ENCODE measurements at regions not wholly inside any gene's neighbourhood (a gene's known extent, or its start where the extent isn't known, plus 50 kb on each side); places are given as distances from the start of the nearest gene placed in this dataset.
"Not testable (repeated sequence)": the region's sequence is repeated elsewhere in the genome, so short reads cannot be mapped to it uniquely, and the experiment has no call there.

DNA sequence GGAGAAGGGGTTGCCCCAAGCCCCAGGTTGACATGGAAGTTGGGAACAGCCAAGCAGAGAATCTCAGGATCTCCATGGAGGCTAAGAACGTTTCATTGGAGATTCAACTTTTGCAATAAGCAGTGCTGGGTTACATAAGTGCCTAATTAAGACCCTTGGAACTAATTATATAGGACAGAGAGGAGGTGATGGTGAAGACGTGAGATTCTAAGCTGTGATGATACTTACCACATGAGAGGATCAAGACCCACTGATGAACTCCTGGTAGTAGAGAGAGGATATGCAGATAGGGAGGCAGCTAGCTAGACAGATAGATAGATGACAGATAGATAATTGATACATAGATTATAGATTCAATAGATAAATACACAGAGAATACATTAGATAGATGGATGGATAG lies 278.5 kb downstream of the SHOX start:
- not testable (repeated sequence) for H3K27ac Mint-ChIP-seq; ATAC-seq (ENCODE audit: low read depth in 2 of 2); H3K27me3 Mint-ChIP-seq; H3K36me3 Mint-ChIP-seq; H3K9me3 Mint-ChIP-seq; DNase-seq; H3K4me1 Mint-ChIP-seq
- peak overlapping the region in 1 of 8 donors; percentile 25 for H3K4me3 Mint-ChIP-seq

DNA sequence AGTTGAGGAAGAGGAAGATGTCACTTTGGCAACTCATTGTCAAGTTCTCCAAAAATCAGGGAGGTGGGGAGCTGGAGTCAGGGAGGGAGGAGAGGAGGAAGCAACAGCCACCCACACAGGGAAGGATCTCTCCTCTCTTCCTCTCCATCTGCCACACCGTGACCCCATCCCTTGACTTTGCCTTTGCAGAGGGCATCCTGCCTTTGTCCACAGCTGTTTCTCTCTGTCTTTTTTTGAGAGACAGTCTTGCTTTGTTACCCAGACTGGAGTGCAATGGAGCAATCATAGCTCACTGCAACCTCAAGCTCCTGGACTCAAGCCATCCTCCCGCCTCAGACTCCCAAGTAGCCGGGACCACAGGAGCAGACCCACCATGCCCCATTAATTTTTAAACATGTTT lies 276.0 kb downstream of the SHOX start:
- DNase-seq = no peak
- ATAC-seq (ENCODE audit: low read depth in 2 of 2) = no peak
- H3K9me3 Mint-ChIP-seq = peaks cover 0 to 10% (median 5%) of the 10 kb centered on the region in 7 donors
- H3K36me3 Mint-ChIP-seq = no peaks in the 10 kb centered on the region
- H3K4me3 Mint-ChIP-seq = peak overlapping the region in 1 of 8 donors; percentile 52
- H3K4me1 Mint-ChIP-seq = no peaks in the 10 kb centered on the region
- peaks cover 0 to 9% (median 4%) of the 10 kb centered on the region in 3 donors for H3K27me3 Mint-ChIP-seq
- peak overlapping the region in 1 of 6 donors; percentile 3 for H3K27ac Mint-ChIP-seq

GRCh38 chrX:905848-906566 lies 275.4 kb downstream of the SHOX start:
- H3K9me3 Mint-ChIP-seq = peaks cover 0 to 10% (median 5%) of the 10 kb centered on the region in 7 donors
- H3K27ac Mint-ChIP-seq = peak overlapping the region in 1 of 6 donors; percentile 3
- ATAC-seq (ENCODE audit: low read depth in 2 of 2) (no peak), DNase-seq (no peak)
- H3K4me1 Mint-ChIP-seq = no peaks in the 10 kb centered on the region
- H3K4me3 Mint-ChIP-seq = no peak overlapping the region
- no peaks in the 10 kb centered on the region for H3K36me3 Mint-ChIP-seq
- H3K27me3 Mint-ChIP-seq = peaks cover 0 to 9% (median 4%) of the 10 kb centered on the region in 3 donors

GRCh38 chrX:903116-903515 lies 272.5 kb downstream of the SHOX start:
- ATAC-seq (ENCODE audit: low read depth in 2 of 2) (no peak), DNase-seq (no peak)
- peaks cover 0 to 20% (median 5%) of the 10 kb centered on the region in 7 donors for H3K9me3 Mint-ChIP-seq
- H3K36me3 Mint-ChIP-seq = peaks cover 0 to 8% of the 10 kb centered on the region in 2 donors
- H3K27ac Mint-ChIP-seq = no peak overlapping the region
- H3K27me3 Mint-ChIP-seq = peaks cover 0 to 14% (median 8%) of the 10 kb centered on the region in 3 donors
- no peak overlapping the region for H3K4me3 Mint-ChIP-seq
- peaks cover 0 to 4% (median 0%) of the 10 kb centered on the region in 3 donors for H3K4me1 Mint-ChIP-seq

DNA sequence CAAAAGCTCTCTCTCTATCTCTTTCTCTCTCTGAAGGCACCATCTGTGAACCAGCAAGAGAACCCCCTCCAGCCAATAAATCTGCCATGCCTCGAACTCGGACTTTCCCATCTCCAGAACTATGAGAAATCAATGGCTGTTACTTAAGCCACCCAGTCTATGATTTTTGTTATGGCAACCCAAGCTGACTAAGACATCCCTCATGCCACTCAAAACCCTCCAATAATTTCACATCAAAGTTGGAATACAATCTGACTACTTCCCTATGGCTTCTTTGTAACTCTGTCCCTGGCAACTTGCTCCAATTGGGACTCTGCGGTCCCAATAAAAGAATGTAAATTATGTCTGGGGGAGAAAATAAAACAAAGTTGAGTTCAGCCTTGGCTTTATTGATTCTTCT lies 265.7 kb downstream of the SHOX start:
- no peak for DNase-seq
- peaks cover 0 to 4% (median 0%) of the 10 kb centered on the region in 3 donors for H3K4me1 Mint-ChIP-seq
- H3K36me3 Mint-ChIP-seq = peaks cover 0 to 29% of the 10 kb centered on the region in 2 donors
- no peak for ATAC-seq (ENCODE audit: low read depth in 2 of 2)
- H3K27ac Mint-ChIP-seq = no peak overlapping the region
- H3K4me3 Mint-ChIP-seq = no peak overlapping the region
- H3K27me3 Mint-ChIP-seq = peaks cover 0 to 8% (median 5%) of the 10 kb centered on the region in 3 donors
- peaks cover 23 to 58% (median 33%) of the 10 kb centered on the region in 7 donors for H3K9me3 Mint-ChIP-seq

DNA sequence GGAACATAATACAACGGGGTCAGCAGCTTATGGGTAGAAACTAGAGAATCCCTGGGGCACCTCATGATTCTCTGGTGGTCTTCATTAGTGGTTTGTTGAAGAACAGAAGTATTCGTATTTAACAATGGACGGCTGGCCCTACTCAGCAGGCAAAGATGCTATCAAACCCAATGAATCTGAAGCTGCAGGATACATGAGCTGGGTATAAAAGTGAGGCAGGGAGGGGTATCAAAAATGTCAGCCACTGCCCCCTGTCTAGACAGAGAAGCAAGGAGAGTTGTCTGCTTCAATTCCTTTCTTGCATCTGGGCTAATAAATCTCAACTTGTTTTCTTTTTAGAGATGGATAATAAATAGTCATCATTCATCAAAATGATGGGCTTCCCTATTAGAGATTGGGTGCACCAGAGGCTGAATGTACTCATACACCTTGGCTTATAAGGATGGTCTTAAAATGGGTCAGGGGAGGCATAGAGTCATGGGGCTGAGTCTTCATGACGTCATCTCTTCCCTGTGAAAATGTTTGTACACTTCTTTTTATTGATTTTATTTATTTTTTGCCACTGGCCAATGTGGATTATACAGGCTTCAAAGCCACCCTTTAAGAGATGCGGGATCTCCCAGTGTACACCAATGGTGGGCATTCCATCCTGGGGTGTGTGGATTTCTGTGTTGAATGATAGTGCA lies 259.5 kb downstream of the SHOX start:
- DNase-seq (no peak), ATAC-seq (ENCODE audit: low read depth in 2 of 2) (no peak)
- Mint-ChIP-seq H3K4me1 (no peaks in the 10 kb centered on the region), H3K4me3 (peak overlapping the region in 1 of 8 donors; percentile 44), H3K27ac (no peak overlapping the region), H3K27me3 (no peaks in the 10 kb centered on the region), H3K9me3 (peaks cover 18 to 64% (median 29%) of the 10 kb centered on the region in 7 donors), H3K36me3 (peaks cover 7 to 14% of the 10 kb centered on the region in 2 donors)

DNA sequence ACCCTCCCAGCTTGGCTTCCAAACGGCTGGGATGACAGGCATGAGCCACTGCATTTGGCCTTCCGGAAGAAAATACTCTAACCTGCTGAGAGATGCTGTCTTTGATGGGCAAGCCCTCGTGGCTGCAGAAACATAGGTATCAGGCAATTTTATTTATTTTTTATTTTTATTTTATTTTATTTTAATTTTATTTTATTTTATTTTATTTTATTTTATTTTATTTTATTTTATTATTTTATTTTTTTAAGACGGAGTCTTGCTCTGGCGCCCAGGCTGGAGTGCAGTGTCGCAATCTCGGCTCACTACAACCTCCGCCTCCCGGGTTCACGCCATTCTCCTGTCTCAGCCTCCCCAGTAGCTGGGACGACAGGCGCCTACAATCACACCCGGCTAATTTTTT lies 257.1 kb downstream of the SHOX start:
- not testable (repeated sequence) for ATAC-seq (ENCODE audit: low read depth in 2 of 2)
- peaks cover 13 to 47% (median 25%) of the 10 kb centered on the region in 7 donors for H3K9me3 Mint-ChIP-seq
- peaks cover 5 to 14% (median 9%) of the 10 kb centered on the region in 3 donors for H3K27me3 Mint-ChIP-seq

DNA sequence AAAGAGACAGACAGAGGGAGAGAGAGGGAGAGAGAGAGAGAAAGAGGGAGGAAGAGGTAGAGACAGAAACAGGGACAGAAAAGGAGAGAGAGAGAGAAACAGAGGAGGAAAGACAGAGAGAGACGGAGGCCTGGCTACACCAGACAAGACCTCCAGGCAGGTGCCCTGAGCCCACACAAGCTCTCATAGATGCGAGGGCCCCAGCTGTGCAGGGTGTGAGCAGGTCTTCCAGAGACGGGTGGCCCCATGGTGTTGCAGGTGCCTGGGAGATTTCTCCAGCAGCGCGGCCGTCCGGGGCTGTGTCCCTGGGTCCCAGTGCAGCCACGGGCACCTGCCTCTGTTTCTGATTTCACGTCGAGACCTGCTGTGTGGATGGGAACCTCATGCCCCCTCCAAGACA lies 253.0 kb downstream of the SHOX start:
- peaks cover 5 to 26% (median 19%) of the 10 kb centered on the region in 3 donors for H3K27me3 Mint-ChIP-seq
- H3K4me1 Mint-ChIP-seq = peaks cover 0 to 13% (median 2%) of the 10 kb centered on the region in 3 donors
- DNase-seq (no peak), ATAC-seq (ENCODE audit: low read depth in 2 of 2) (no peak)
- peaks cover 4 to 10% of the 10 kb centered on the region in 2 donors for H3K36me3 Mint-ChIP-seq
- no peak overlapping the region for H3K4me3 Mint-ChIP-seq
- H3K27ac Mint-ChIP-seq = no peak overlapping the region
- peaks cover 0 to 14% (median 10%) of the 10 kb centered on the region in 7 donors for H3K9me3 Mint-ChIP-seq

More for the DNA sequence above, 257.1 kb downstream of the SHOX start:
- H3K4me1 Mint-ChIP-seq, DNase-seq, H3K27ac Mint-ChIP-seq, H3K4me3 Mint-ChIP-seq: not testable (repeated sequence)
- peaks cover 7 to 15% of the 10 kb centered on the region in 2 donors for H3K36me3 Mint-ChIP-seq

- peaks cover 1 to 16% (median 6%) of the 10 kb centered on the region in 7 donors for H3K9me3 Mint-ChIP-seq
- not testable (repeated sequence) for H3K36me3 Mint-ChIP-seq; H3K27ac Mint-ChIP-seq; H3K4me3 Mint-ChIP-seq; DNase-seq; ATAC-seq (ENCODE audit: low read depth in 2 of 2)
- H3K4me1 Mint-ChIP-seq = peaks cover 0 to 13% (median 2%) of the 10 kb centered on the region in 3 donors
- H3K27me3 Mint-ChIP-seq = peaks cover 9 to 26% (median 19%) of the 10 kb centered on the region in 3 donors
Observed at GRCh38 chrX:879756-880698, 249.4 kb downstream of the SHOX start.

DNA sequence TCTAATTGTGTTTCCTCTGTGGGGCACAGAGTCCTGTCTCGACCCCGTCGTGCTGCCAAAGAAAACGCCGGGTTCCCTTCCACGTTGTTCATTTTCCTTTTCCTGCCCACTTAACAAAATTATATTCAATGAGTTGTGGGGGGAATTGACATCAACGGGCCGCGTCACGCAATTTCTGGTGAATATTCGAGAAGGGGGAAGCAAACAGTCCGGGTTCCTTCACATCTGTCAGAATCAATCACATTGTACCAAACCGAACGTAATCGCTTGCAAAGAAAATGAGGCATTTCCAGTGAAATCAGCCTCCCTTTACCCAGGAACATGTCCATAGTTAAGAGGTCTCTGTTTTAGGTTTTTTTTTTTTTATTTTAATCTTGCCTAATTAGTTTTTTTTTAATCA lies 243.5 kb downstream of the SHOX start:
- no peaks in the 10 kb centered on the region for H3K4me1 Mint-ChIP-seq

DNA sequence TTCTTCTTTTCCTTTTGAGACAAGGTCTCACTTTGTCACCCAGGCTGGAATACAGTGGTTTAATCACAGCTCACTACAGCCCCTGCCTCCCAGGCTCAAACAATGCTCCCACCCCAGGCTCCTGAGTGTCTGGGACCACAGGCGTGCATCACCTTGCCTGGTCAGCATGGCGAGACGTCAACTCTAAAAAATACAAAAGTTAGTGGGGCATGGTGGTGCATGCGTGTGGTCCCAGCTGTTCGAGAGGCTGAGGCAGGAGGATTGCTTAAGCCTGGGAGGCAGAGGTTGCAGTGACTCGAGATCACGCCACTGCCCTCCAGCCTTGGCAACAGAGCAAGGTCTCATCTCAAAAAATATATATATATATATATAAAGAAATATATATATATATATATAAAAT lies 242.4 kb downstream of the SHOX start:
- DNase-seq (no peak), ATAC-seq (ENCODE audit: low read depth in 2 of 2) (no peak)
- H3K27me3 Mint-ChIP-seq = peaks cover 9 to 14% (median 13%) of the 10 kb centered on the region in 3 donors
- peaks cover 0 to 14% (median 6%) of the 10 kb centered on the region in 7 donors for H3K9me3 Mint-ChIP-seq
- no peaks in the 10 kb centered on the region for H3K4me1 Mint-ChIP-seq
- no peak overlapping the region for H3K4me3 Mint-ChIP-seq
- H3K27ac Mint-ChIP-seq = no peak overlapping the region
- H3K36me3 Mint-ChIP-seq = no peaks in the 10 kb centered on the region

More for the DNA sequence above, 243.5 kb downstream of the SHOX start:
- Mint-ChIP-seq H3K27ac (no peak overlapping the region), H3K36me3 (no peaks in the 10 kb centered on the region), H3K27me3 (peaks cover 7 to 11% (median 7%) of the 10 kb centered on the region in 3 donors), H3K9me3 (peaks cover 0 to 14% (median 6%) of the 10 kb centered on the region in 7 donors), H3K4me3 (no peak overlapping the region)
- no peak for DNase-seq
- no peak for ATAC-seq (ENCODE audit: low read depth in 2 of 2)

DNA sequence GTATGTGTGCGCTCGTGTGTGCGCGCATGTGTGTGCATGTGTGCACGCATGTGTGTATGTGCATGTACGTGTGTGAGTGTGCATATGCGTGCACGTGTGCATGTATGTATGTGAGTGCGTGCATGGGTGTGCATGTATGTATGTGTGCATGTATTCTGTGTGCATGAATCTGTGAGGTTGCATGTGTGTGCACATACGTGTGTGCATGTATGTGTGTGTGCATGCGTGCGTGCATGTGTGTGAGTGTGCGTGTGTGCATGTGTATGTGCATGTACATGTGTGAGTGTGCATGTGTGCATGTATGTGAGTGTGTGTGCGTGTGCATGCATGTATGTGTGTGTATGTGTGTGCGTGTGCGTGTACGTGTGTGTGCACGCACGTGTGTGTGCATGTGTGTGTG lies 241.5 kb downstream of the SHOX start:
- Mint-ChIP-seq H3K4me1 (no peaks in the 10 kb centered on the region), H3K27me3 (peaks cover 9 to 20% (median 14%) of the 10 kb centered on the region in 3 donors), H3K27ac (no peak overlapping the region), H3K36me3 (no peaks in the 10 kb centered on the region), H3K4me3 (no peak overlapping the region), H3K9me3 (peaks cover 0 to 9% (median 5%) of the 10 kb centered on the region in 7 donors)
- DNase-seq (no peak), ATAC-seq (ENCODE audit: low read depth in 2 of 2) (no peak)

- Mint-ChIP-seq H3K27ac (no peak overlapping the region), H3K36me3 (no peaks in the 10 kb centered on the region), H3K4me1 (no peaks in the 10 kb centered on the region), H3K4me3 (no peak overlapping the region), H3K9me3 (peaks cover 0 to 9% (median 2%) of the 10 kb centered on the region in 7 donors), H3K27me3 (peaks cover 9 to 20% (median 14%) of the 10 kb centered on the region in 3 donors)
- no peak for ATAC-seq (ENCODE audit: low read depth in 2 of 2)
- DNase-seq = no peak
Observed at GRCh38 chrX:871626-872025, 241.0 kb downstream of the SHOX start.

Data from naive B cell (primary cell).